Upper lobe of left lung (tissue), 4 donors: ENCODE measurements at regions not wholly inside any gene's neighbourhood (a gene's known extent, or its start where the extent isn't known, plus 50 kb on each side); places are given as distances from the start of the nearest gene placed in this dataset.

ENCODE experiments used
- CTCF ChIP-seq, 6 experiments: fragments of 450-650 bp in 4 of 6; fragments of 200-600 bp in 2 of 6; sonication (generic) in 2 of 6; IDR thresholded peaks; one replicate each; pipeline ENCODE4 v1.5.1; 2016 to 2019; ENCODE audit warnings: antibody characterized with exemption in 6 of 6
- POLR2A ChIP-seq, 4 donors: fragments of 450-650 bp; IDR thresholded peaks; one replicate each; pipeline ENCODE4 v1.5.1; 2016 to 2017; ENCODE audit warnings: antibody characterized with exemption in 4 of 4, mild to moderate bottlenecking in 2 of 4

- TF ChIP-seq POLR2A (IDR thresholded peaks at IDR 0.05) (no peak), CTCF (IDR thresholded peaks at IDR 0.05) (no peak)
Measured at GRCh38 chr12:92557422-92557724, 145.4 kb upstream of the PLEKHG7 start.
